ENCODE measurements at regions not wholly inside any gene's neighbourhood (a gene's known extent, or its start where the extent isn't known, plus 50 kb on each side); places are given as distances from the start of the nearest gene placed in this dataset.

GRCh38 chr13:29654843-29655547 lies 59.5 kb upstream of the SLC7A1 start:
- no peak for DNase-seq

- no peak for DNase-seq
These were observed 58.9 kb upstream of the SLC7A1 start for GRCh38 chr13:29654384-29654783.

- no peak for DNase-seq
These were observed 53.3 kb upstream of the SLC7A1 start for GRCh38 chr13:29648760-29649159.
